Hypothalamus (tissue), 51 donors: ENCODE measurements at regions not wholly inside any gene's neighbourhood (a gene's known extent, or its start where the extent isn't known, plus 50 kb on each side); places are given as distances from the start of the nearest gene placed in this dataset.
"Not testable (repeated sequence)": the region's sequence is repeated elsewhere in the genome, so short reads cannot be mapped to it uniquely, and the experiment has no call there.

ENCODE experiments used
- DNase-seq, 51 donors: peaks; one replicate each; lab custom pipeline; 2025; lab: John Stamatoyannopoulos, UW

DNA sequence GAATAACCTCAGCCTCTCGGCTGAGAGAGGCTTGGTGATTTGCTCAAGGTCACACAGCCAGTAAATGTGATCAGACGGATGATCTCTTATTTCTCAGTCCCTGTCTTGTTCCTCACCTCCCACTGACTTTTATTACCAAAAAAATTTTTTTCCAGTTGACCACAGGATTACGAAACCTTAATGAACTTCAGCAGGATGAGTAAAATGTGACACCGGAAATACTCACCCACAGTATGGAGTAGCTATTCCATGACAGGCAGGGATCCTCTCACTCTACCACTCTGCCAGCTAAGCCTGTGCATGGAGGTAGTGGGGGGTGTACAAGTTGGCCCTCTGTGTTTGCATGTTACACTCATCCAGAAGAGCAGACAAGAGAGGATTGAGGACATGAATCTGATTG is 916.4 kb downstream of the UQCRFS1 start:
- DNase-seq: no peak

DNA sequence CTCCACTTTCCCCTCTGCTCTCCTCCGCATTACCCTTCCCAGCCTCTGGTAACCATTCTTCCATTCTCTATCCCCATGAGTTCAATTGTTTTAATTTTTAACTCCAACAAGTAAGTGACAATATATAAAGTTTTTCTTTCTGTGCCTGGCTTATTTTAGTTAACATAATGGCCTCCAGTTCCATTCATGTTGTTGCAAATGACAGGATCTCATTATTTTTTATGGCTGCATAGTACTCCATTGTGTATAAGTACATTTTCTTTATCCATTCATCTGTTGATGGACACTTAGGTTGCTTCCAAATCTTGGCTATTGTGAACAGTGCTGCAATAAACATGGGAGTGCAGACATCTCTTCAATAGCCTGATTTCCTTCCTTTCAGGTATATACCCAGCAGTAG is 918.0 kb downstream of the UQCRFS1 start:
- DNase-seq: not testable (repeated sequence)

DNA sequence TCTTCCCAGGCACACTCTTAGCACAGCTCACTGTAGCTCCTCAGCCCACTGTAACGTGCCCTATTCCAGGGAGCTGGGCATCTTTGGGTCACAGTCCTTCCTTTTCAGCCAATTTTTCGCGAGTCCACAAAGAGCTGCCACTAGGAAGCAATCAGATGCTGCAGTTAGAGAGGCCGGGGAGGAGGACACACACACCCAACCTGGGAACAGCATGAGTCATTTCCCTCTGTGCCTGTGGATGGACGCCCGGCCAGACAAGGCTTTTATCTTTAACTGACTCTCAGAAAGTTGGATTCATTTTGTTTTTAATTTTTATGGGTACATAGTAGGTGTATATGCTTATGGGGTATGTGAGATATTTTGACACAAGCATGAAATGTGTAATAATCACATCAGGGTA is 918.6 kb downstream of the UQCRFS1 start:
- peak in 2 of 51 donors; percentile 6 to 38 for DNase-seq

DNA sequence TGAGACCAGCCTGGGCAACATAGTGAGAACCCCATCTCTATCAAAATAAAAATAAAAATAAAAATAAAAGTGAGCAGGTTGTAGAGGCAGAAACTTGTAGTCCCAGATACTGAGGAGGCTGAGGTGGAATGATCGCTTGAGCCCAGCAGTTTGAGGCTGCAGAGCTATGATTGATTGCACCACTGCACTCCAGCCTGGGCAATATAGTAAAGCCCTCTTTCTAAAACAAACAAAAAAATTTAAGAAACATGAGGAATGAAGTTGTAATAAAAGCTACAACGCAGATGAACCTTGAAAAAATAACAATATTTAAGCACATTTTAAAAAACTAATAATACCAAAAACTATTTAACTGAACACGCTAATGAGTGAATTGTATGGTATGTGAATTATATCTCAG is 919.3 kb downstream of the UQCRFS1 start:
- no peak for DNase-seq

DNA sequence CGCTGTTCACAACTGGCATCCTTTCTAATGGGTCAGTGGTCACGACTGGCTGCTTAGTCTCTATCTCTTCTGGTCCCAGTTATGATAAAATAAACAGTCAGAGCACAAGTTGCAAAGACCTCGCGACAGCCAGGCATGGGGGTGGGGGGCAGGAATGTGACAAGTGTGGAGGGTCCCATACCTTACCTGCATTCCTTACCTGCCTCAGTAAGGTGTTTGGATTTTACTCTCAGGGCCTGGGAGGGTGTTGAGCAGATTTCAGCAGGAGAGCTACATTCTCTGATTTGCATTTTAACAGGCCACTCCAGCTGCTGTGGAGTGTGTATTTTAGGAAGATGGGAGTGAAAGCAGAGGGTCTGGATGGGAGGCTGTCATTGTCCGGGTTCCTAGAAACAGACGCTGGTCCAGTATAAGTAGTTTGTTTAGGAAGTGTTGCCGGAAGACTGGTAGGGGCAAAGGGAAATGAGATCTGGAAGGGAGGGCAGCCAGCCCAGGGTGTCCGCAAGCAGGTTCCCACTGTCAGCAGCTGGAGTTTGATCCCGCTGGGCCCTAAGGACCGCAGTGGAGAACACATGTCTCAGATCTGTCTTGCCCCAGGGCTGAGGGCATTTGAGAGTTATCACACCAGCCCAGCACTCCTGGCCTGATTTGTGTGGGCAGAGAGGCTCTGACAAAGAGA is 920.0 kb downstream of the UQCRFS1 start:
- no peak for DNase-seq

DNA sequence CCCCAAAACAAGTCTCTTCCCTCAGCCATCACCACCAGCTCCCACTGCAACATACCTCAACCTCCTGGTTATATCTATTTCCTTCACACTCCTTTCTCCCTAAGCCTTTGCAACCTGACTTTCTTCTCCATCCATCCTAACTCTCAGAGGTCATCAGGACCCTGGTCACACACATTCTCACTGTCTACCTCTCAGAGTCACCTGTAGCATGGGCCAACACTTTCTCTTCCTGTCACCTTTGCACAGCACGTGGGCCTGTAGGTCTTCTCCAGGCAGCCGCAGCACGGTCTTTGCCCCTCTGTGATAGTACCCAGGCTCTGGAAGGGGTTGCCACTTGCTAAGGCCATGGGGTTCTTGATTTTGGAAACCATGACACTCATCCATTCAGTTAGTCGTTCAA is 921.1 kb downstream of the UQCRFS1 start:
- DNase-seq: no peak

DNA sequence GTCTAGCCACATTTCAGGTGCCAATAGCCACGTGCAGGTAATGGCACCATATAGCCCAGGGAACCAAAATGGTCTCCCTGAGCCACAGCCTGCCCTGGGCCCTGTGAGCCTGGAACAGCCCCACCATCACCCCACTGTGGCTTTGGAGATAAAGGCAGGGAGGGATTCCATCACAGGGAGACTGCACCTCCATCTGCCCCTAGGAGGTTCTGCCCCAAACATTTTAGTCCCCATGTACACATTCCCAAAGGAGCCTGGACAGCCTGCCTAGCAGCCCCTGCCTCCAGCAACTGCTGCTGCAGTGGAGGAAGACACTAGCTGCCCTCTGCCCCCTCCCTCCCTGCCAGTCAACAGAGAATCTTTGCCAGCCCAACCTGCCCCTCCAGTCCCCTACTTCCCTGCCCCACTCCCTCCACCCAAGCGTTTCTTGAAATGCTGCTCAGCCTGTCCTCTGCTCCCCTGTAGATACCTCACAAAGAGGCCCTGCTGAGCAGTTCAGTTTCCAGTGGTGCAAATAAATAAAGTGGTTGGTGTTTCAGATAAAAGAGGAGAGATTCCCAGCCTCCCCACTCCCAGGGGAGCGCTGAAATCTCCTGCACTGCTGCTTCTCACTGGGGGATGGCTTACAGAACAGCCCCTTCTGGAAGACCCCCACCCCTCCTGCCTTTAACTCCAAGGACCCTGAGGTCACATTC is 921.8 kb downstream of the UQCRFS1 start:
- DNase-seq: no peak

DNA sequence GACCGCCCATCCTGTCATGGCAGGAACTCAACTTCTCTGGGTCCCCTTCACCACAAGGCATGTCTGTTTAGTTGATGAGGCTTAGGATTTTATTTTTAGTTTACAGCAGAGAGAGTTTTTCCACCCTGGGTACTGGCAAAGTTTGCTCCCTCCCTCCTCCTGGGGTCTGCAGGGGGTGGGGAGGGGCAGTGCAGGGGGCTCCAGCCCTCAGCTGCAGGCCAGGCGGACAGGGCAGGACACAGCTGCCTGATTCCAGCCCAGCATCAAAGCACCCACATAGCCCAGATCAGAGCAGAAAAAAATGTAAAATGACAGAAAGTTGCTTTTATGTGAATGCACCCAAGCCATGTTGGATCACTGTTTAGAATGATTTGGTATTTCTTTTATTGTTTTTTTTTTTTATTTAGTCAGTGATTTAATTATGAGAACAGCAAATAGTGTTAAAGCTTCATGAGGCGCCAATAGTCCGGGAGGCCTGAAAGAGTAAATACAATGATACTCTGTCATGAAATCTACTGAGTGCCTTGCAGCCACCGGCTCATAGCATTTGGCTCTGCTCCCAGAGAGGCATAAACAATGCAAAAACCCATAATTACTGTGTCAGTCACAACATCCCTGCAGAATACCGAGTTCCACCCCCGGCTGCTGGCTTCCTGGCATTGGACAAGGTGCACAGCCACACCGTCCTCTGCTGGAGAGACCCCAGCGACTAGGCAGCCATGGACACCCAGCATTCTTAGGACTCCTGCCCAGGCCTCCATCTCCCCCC is 923.5 kb downstream of the UQCRFS1 start:
- DNase-seq: peak in 44 of 51 donors; percentile 4 to 84 (median 44)

DNA sequence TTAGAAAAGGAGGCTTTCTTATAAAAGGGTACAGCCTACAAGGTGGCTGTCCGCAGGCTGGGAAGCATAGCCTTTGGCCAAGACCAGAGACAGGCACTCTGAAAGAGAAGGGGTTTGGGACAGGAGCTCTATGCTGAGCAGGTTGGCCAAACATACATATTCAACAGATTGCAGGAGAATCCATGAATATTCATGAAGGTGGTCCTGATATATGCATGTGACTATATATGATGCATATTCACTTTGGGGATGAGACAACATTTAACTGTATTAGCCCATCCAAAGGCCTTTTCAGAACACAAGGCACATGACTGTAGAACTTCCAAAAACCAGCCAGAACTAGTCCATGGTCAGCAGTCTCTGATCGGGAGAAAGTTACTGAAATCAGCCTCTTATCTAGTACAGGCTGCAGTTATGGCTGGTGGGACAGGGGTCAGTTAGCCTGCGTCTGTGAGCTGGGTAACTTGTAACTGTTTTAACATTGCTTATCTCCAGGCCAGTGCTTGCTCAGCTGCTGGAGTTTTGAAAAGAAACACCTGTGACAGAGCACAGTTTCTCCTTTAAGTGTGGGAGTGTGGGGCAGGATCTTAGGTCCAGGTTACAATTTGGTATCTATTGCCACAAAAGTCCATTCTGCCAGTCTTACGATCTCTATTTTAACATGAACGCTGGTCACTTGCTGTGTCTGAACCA is 924.2 kb downstream of the UQCRFS1 start:
- DNase-seq: no peak

DNA sequence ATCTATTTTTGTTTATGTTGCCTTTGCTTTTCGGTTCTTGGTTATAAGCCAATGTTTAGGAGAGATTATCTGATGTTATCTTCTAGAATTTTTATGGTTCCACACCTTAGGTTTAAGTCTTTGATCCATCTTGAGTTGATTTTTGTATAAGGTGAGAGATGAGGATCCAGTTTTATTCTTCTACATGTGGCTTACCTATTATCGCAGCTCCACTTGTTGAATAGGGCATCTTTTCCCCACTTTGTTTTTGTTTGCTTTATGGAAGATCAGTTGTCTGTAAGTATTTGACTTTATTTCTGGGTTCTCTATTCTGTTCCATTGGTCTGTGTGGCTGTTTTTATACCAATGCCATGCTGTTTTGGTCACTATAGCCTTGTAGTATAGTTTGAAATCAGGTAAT is 927.0 kb downstream of the UQCRFS1 start:
- no peak for DNase-seq

DNA sequence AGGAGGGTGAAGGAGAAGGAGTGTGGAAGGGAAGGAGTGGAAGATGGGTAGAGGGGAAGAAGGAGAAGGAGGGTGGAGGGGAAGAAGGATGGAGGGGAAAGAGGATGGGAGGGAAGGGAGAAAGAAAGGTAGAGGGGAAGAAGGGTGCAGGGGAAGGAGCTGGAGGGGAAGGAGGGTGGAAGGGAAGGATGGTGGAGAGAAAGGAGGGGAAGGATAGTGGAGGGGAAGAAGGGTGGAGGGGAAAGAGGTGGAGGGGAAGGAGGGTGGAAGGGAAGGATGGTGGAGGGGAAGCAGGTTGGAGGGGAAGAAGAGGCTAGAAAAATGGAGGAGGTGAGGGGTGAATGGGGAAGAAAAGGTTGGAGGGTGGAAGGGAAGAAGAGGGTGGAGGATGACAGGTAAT is 927.9 kb downstream of the UQCRFS1 start:
- DNase-seq: no peak

DNA sequence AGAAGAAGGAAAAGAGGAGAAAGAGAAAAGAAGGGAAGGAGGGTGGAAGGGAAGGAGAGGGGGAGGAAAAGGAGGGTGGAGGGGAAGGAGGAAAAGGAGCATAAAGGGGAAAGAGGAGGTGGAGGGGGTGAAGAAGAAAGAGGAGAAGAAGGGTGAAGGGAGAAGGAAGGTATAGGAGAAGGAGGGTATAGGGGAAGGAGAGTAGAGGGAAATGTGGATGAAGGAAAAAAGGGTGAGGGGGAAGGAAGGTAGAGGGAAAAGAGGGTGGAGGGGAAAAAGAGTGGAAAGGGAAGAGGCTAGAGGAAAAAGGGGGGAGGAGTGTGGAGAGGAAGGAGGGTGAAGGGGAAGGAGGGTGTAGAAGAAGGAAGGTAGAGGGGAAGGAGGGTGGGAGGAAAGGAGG is 928.6 kb downstream of the UQCRFS1 start:
- no peak for DNase-seq

DNA sequence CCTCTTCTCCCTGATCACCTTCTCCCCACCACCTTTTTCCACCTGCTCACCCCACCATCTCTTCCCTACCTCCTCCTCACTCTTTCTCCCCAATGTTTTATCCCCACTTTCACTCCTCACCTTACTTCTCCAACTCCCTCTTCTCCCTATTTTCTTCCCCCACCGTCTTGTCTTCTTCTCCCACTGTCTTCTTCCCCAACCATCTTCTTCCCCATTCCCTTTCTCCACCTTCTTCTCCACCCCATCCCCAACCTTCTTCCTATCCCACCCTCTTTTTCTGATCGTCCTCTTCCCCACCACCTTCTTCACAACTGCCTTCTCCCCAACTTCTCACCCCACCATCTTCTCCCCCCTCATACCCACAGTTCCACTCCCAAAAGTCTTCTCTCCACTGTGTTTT is 929.4 kb downstream of the UQCRFS1 start:
- no peak for DNase-seq

DNA sequence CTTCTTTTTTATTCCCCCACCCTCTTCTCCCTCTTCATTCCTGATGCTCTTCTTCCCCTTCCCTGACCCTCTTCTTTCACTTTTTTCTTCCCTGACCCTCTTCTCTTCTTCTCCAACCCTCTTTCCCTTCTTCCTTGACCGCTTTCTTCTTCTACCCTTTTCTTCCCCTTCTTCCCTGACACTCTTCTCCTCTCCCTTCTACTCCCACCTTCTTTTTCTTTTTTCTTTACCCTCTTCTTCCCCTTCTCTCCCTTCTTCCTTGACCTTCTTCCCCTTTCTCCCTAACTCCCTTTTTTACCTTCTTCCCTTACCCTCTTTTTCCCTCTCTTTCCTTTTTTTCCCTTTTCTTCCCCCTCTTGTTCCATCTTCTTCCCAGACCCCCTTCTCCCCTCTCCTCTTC is 931.3 kb downstream of the UQCRFS1 start:
- DNase-seq: no peak

DNA sequence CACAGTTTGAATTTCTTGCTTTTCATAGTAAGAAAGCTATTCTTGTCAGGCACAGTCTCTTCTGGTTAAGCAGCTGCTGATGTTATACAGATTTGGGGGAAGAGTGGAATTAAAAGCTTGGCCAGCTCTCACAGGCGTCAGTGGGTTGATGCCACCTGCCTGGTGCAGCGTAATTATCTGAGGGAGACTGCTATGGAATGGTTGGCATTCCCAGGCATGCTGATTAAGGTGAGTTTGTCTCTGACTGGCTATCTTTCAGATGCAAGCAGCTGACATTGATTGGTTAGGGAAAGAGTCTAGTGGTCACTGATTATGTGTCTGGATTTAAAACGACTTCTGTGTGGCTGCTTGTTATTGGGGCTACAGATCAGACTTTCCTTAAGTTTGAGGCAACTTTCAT is 948.4 kb downstream of the UQCRFS1 start:
- no peak for DNase-seq

DNA sequence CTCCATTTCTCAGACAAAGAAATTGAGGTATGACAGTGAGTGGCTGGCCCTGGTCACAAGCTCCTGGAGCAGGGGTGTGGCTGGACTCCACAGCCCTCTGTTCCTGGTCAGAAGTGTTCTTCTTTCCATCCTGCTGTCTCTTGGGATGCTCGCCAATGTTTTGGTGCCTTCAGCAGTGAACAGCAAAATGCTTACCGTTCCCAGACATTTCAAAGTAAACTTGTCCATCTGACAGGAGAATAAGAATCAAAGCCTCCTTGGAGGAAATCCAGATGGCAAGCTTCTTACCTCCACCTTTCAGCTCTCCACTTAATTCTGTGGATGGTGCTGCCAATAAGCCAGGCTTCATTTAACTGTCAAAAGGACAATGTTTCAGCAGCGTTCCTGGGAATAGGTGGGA is 954.1 kb downstream of the UQCRFS1 start:
- no peak for DNase-seq

DNA sequence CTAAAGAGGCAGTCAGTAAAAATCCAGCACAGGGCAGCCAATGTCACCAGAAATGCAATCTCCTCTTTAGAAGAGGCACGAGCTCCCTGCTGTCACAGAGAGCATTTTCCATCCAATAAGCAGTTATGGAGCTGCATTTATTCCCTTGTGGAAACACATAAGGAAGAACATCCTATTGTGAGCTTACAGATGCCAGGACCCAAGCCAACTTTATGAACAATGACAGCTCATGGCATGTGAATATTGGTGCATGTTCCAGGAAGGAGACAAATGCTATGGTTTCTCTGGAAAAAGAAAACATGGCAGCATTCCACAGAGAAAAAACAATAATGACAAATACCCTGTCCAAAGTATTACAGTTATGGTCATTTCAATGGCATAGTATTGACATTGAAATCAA is 955.6 kb downstream of the UQCRFS1 start:
- DNase-seq: no peak

DNA sequence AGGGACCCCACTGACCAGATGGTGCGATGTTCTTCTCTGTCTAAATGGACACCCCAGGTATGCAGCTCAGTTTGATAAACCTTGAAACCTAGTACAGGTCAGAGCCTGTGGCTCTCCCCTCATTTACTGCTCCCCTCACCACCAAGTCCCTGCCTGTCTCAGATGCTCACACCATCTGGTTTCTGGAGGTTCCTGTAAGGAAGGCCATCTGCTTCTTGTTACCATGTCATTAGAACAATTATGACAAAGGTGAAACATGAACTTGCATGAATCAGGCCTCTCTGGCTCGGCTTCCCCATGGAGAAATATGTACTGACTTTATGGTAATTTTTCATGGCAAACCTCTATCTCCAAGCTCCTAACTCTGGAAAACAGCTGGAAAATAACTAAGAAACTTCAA is 965.7 kb downstream of the UQCRFS1 start:
- no peak for DNase-seq

DNA sequence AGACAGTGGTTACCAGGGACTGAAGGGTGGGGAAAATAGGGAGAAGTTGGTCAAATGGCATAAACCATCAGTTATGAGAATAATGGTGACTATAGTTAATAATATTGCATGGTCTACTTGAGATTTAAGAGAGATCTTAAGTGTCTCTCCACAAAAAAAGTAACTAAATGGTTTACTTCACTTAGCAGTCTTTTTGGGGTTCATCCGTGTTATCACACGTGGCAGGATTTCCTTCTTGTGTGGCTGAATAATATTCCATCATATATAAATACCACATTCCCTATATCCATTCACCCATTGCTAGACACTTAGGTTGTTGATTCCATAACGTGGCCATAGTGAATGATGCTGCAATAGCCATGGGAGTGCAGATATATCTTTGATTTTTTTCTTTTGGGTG is 967.0 kb downstream of the UQCRFS1 start:
- no peak for DNase-seq

DNA sequence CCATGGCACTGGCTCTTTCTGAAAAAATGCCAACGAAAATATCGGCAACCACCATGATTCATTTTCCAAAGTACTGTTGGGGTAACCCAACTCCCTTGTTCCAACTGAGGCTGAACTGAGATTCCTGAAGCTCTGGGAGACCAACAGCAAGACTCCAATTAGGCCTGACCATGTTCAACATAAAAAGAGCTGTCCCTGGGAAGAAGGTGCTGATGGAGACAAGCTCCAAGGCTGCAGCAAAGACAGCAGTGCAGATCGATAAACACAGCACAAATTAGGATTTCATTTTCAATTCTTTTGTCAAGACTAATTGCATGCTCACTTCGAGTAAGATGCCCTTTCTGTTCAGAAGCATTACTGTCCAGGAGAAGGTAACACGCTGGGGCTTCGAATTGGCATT is 968.0 kb downstream of the UQCRFS1 start:
- no peak for DNase-seq

DNA sequence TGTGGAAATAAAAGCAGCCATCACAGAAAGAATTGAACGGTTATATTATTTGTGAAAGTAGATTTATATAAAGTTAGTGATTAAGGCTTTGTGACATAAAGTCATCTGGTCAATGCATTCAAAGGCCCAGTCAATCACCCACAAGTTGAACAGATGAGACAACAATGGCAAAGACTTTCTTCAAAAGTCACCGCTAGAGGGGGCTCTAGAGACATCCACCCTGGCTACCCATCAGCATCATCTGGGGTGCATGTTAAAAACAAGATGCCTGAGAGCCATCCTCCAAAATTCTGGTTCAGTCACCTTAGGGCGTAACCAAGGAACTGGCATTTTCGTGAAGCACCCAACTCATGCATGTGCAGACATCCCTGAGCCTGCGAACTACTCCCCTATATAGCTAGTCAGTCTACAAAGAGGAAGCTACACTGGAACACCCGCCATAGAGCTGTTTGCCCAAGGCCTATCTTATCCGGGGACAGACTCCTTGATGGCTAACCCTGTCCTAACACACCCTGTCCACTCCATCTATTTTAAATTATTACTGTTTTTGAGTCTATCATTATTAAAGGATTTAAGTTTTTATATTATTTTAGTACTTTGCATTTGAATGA is 970.5 kb downstream of the UQCRFS1 start:
- peak in 9 of 51 donors; percentile 3 to 39 (median 8) for DNase-seq
